A673 (cell line): ENCODE measurements at regions not wholly inside any gene's neighbourhood (a gene's known extent, or its start where the extent isn't known, plus 50 kb on each side); places are given as distances from the start of the nearest gene placed in this dataset.
"Not testable (repeated sequence)": the region's sequence is repeated elsewhere in the genome, so short reads cannot be mapped to it uniquely, and the experiment has no call there.

Source experiments
- CTCF ChIP-seq: fragments of 300-800, 200-600 bp; sonication (generic); conservative IDR thresholded peaks from 2 replicates; pipeline ENCODE4 v1.5.1; 2017; ENCODE audit warnings: low read depth, mild to moderate bottlenecking, antibody characterized with exemption, low read length, moderate library complexity, mixed read lengths
- EZH2 ChIP-seq: fragments of 200-600 bp; sonication (generic); IDR thresholded peaks from 2 replicates; pipeline ENCODE4 v1.6.1; 2017; ENCODE audit warnings: borderline replicate concordance, low read depth, mild to moderate bottlenecking, mixed read lengths, antibody characterized with exemption, low read length; ENCODE audit not compliant: poor library complexity, severe bottlenecking

DNA sequence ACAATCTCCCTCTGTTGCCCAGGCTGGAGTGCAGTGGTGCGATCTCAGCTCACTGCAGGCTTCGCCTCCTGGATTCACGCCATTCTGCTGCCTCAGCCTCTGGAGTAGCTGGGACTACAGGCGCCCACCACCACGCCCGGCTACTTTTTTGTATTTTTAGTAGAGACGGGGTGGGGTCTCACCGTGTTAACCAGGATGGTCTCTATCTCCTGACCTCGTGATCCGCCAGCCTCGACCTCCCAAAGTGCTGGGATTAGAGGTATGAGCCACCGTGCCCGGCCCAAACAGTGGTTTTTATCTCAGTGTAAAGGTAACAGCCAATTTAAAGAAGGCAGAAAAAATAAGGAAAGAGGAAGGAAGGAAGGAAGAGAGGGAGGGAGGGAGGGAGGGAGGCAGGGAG is 288.5 kb upstream of the CDH19 start:
- TF ChIP-seq CTCF, EZH2: not testable (repeated sequence)
